IMR-90 (cell line): ENCODE measurements at regions not wholly inside any gene's neighbourhood (a gene's known extent, or its start where the extent isn't known, plus 50 kb on each side); places are given as distances from the start of the nearest gene placed in this dataset.

Experiments
- BHLHE40 ChIP-seq: fragments of 150-350 bp; IDR thresholded peaks from 2 replicates; pipeline ENCODE4 v1.6.1; 2016; ENCODE audit warnings: mild to moderate bottlenecking, low read depth, low read length
- CEBPB ChIP-seq: IDR thresholded peaks from 2 replicates; pipeline ENCODE4 v1.6.1; 2012; ENCODE audit warnings: low read depth, low read length, improper control_type of control experiment
- CTCF ChIP-seq: conservative IDR thresholded peaks from 2 replicates; pipeline ENCODE4 v1.5.1; 2012; ENCODE audit warnings: mild to moderate bottlenecking, low read depth, low read length, improper control_type of control experiment
- ELK1 ChIP-seq: fragments of 150-350 bp; IDR thresholded peaks from 2 replicates; pipeline ENCODE4 v1.6.1; 2016; ENCODE audit warnings: low read depth, mild to moderate bottlenecking, low read length, moderate library complexity, borderline replicate concordance
- MAFK ChIP-seq: IDR thresholded peaks from 2 replicates; pipeline ENCODE4 v1.6.1; 2012; ENCODE audit warnings: low read depth, low read length, improper control_type of control experiment
- MAZ ChIP-seq: IDR thresholded peaks from 2 replicates; pipeline ENCODE4 v1.6.1; 2012; ENCODE audit warnings: low read depth, mild to moderate bottlenecking, low read length, improper control_type of control experiment, moderate library complexity, borderline replicate concordance
- MXI1 ChIP-seq: IDR thresholded peaks from 2 replicates; pipeline ENCODE4 v1.6.1; 2012; ENCODE audit warnings: low read depth, mild to moderate bottlenecking, low read length, moderate library complexity, borderline replicate concordance
- POLR2A ChIP-seq: IDR thresholded peaks from 2 replicates; pipeline ENCODE4 v1.6.1; 2012; ENCODE audit warnings: mild to moderate bottlenecking, low read depth, low read length
- RAD21 ChIP-seq: IDR thresholded peaks from 2 replicates; pipeline ENCODE4 v1.6.1; 2012; ENCODE audit warnings: low read length, improper control_type of control experiment
- RCOR1 ChIP-seq: IDR thresholded peaks from 2 replicates; pipeline ENCODE4 v1.6.1; 2012; ENCODE audit warnings: mild to moderate bottlenecking, low read length, improper control_type of control experiment; ENCODE audit not compliant: insufficient replicate concordance

- TF ChIP-seq CTCF (no peak), POLR2A (no peak), RCOR1 (no peak), RAD21 (no peak), MXI1 (no peak), MAFK (no peak), BHLHE40 (no peak), CEBPB (no peak), ELK1 (no peak), MAZ (no peak)
Observed at GRCh38 chr2:60149176-60149575, 404.3 kb downstream of the BCL11A start.
